HG03108 (cell line): ENCODE measurements at regions not wholly inside any gene's neighbourhood (a gene's known extent, or its start where the extent isn't known, plus 50 kb on each side); places are given as distances from the start of the nearest gene placed in this dataset.
"Not testable (repeated sequence)": the region's sequence is repeated elsewhere in the genome, so short reads cannot be mapped to it uniquely, and the experiment has no call there.

Source experiments
- ATAC-seq: cut with Tn5 transposase; IDR thresholded peaks from one replicate; pipeline ENCODE4 v1.9.1; 2021; ENCODE audit warnings: moderate library complexity; ENCODE audit not compliant: unreplicated experiment

DNA sequence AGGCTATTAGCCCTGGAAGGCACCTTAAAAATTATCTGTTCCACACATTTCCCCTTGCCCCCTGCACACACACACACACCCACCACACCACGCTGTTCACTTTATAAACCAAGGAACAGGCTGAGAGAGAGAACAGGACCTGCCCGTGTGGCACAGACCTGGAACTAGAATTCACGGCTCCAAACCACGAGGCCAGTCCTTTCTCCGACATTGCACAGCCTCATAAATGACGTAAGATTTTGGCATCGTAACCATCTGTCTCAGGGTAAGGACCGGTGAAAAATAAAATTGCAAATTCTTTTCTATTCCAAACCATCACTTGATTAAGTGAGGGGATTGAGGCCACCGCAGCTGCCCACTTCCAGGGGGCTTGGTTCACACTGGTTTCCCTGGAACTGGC lies 330.3 kb downstream of the BCOR start:
- no peak for ATAC-seq

DNA sequence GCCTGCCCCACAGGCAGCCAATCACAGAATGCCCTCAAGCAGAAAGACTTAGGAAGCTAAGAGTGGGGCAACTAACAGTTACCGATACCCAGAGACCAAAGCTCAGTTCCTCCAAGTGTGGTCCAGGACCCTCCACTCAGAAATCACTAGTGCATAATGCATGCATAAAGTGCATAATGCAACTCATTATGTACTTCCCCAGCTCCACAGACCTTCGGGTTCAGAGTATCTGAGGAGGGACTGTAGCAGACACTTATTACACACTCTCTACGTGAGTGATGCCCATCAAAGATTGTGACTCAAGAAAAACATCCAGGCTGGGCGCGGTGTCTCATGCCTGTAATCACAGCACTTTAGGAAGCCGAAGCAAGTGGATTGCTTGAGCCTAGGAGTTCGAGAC lies 328.0 kb downstream of the BCOR start:
- no peak for ATAC-seq

DNA sequence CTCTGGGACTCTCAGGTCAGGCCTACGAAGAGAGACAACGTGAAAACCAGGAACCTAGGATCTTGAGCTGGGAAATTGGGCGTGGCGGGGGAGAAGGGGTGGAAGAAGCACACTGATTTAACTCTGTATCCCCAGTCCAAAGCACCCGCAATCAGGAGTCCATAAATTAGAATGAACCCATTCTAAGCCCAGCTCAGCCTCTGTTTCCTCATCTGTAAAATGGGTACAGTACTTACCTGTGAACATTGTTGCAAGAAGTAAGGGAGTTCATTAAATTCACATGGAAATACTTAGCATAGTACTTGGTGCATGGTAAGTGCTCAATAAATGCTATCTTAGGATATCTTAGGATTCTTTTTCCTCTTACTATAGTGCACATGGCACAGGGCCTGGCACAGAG lies 326.7 kb downstream of the BCOR start:
- ATAC-seq, result no peak

DNA sequence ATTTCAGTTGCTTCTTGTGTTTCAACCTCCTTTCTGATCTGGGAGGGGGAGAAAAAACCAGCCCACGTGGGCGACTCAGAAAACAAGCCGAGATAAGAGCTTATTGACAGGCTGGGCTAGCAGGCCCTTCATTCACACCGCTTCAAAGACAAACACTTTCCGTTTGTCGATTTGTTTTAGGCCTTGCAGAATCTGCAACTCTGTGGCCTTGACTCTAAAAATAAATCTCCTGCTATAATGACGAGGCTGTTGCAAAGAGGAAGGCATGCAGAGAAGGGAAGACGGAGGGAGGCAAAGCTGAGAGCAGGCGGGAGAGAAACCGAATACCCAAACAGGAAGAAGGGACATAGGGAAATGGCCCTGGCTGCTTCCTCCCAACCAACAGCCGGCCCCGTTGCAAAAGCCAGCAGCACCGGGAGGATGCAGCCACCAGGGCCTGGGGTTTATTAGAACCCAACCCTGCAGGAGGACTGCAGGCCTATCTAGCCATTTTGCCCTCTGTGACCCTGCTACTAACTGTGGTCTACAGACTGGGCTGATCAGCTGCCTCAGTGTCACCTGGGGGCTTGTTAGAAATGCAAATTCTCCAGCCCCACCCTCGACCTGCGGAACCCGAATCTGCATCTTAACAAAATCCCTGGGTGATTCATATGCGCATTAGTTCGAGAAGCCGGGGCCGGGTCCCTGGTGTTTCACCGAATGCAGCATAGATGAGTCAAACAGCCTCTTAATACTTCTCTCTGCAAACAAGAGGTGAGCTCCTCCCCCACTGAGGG lies 325.5 kb downstream of the BCOR start:
- ATAC-seq, result no peak

DNA sequence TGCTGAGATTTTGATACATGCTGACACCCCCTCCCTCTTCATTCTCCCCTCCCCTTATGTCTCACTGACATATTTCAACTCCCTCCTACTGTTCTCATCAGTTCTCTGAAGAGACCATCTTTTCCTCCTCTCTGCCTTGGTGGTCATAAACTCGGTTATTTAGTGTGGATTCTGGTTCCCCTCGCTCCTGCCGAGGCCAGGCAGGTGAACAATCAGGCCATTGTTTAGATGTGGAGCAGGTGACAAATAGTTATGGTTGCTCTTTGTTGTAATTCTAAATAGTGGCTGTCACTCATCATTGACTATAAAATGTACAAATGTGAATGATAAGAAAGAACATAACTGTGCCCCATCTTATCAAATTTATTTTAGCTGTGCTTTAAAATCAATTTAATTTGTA lies 324.6 kb downstream of the BCOR start:
- no peak for ATAC-seq

DNA sequence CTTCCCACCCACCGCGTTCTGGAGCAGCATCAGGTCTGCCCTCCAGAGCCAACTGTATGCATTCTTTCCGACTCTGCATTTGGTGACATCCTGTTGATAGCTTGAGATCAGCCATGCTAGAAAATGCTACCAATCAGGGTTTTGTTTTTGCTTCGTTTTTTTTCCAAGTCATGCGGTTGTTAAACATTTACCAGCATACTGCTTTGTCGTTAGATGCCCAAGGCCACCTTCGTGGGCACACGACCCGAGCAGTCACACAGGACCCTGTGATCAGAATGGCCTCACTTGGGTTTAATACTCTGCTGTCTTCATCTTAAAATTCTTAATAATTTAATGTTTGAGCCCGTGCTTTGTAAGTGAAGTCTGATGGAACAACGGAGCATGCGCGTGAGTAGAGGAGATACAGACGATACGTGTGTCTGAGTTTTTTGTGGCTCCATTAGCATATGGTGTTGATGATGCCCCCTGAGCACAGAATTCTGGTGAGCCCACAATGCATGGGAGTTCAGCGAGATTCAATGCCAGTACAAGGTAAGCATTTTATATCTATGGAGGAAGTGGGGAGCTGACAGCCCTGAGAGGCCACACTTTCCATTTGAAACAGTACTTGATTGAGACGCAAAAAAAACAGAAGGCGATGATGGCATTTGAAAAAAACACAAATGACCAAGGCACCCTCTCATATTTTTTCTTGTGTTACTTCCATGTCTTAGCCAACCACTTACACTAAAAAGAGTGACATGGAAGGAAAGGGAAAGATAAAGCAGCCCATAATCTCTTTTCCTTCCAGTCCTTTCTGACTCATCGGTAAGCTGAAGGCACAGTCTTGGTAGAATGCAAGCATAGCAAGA lies 323.6 kb downstream of the BCOR start:
- no peak for ATAC-seq

DNA sequence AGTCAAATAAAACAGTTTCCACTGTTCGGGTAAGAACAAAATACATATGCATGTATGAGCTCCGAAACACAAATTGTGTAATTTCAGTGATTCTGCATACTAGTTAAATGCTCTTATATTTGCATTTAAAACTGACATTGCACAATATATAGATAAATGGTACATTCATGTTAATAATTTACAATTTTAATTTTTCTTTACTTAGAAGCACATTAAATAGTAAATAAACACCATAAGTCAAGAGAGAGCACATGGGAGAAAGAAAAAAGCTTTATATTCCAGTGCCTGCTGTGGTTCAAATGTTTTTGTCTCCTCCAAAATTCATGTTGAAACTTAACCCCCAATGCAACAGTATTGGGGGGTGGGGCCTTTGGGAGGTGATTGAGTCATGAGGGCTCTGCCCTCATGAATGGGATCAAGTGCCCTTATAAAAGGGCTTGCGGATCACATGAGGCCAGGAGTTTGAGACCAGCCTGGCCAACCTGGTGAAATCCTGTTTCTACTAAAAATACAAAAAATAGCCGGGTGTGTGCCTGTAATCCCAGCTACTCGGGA lies 322.9 kb downstream of the BCOR start:
- no peak for ATAC-seq

DNA sequence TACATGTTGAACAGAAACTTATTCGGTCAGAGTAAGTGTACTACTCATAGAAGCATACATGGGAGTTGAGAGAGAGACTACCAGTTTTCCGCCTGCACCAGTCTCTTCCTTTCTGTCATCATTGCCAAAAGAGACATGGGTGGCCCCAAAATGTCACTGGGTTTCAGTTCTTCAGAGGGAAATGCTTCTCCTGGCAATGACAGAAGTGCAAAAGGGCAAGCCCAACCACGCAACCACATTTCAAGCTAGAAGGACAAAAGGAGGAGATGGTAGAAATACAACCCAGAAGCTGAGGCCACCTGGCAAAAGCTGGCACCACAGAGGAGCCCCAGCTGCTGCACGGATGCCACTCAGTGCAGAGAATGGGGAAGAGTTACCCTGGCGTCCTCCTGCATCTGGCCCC lies 320.1 kb downstream of the BCOR start:
- no peak for ATAC-seq

DNA sequence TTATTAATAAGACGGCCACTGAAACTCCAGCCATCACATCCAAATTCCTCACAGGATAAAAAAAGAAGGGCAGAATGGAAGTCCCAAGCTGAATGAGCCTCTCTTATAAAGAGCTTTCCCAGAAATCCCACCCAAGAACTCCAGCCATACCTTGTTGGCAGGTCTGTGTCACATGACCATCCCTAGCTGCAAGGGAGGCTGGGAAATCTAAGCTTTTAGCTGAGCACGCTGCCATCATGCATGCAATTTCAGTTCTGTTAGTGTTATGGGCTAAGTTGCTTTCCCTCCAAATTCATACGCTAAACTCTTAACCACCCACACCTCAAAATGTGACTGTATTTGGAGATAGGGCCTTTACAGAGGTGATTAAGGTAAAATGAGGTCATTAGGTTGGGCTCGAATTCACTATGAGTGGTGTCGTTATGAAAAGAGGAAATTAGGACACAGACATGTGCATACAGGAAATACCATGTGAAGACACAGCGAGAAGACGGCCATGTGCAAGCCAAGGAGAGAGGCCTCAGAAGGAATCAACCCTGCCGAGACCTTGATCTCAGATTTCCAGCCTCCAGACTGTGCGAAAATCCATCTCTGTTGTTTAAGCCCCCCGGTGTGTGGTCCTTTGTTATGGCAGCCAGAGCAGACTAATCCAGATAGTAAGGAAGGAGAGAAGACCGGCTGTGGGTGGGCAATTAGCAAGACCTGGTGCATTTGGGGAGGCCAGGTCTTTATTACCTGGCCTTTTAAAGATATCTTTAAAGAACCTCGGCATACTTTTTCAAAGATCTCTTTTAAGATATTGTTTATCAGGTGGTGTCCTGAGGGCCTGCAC lies 317.6 kb downstream of the BCOR start:
- ATAC-seq, result no peak

DNA sequence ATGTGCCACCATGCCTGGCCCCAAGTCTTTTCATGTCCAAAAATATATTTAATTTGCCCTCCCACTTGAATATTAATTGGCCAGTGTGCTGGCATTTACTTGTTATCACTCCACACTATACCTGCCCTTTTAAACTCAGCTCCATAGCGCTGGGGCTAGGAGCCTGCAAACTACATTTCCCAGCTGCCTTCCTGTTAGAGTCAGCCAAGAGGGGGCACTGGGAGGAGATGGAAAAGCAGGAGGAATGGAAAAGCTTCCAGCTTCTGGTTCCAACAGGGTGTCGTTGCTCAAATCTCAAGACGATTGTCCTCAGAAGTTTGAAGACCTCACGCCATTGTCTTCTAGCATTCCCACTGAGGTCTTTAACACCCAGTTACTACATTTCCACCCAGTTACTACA lies 315.5 kb downstream of the BCOR start:
- no peak for ATAC-seq

DNA sequence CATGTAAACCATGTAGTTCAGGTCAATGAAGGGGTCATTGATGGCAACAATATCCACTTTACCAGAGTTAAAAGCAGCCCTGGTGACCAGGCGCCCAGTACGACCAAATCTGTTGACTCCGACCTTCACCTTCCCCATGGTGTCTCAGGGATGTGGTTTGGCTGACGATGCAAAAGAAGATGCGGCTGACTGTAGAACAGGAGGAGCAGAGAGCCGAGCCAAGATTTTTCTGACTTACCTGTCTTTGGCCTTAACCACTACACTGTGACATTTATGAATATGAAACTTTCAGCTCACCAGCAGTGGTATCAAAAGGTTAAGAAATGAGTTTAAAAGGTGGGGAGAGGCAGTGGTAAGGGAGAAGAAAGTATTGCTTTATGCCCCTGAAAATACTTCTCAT lies 309.8 kb downstream of the BCOR start:
- no peak for ATAC-seq

DNA sequence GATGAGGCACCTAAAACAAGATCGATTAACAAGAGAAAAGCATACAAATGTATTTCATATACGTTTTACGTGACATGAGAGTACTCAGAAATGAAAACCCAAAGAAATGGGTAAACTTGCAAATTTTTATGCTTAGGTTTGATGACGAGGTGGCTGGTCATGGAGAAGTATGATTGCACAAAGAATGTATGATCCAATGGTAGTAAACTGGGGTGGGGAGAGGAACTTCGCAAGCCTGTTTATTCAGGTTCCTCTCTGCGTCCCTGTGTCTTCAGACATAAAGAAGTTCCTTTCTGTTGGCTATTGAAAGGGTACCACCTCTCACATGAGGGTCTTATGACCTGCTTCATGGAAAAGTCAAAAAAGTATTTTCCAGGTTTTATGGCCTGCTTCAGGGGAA lies 309.2 kb downstream of the BCOR start:
- ATAC-seq, result no peak

DNA sequence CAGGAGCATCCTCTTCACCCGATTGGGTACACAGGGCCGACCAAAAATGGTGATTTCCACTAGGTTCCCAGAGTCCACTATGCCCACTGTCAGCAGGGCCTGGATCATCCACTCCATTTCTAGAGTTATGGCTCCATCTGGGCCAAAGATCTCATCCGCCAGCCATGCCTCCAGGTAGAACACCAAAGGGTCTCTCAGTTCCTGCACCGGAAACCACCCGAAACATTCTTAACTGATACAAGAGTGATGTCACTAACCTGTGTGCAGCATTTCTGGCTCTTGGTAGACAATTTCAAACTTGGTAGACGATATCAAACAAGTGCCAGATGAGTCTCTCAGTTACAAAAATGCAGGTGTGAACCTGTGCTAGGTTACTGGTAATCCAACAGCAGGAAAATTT lies 306.1 kb downstream of the BCOR start:
- ATAC-seq, result no peak

DNA sequence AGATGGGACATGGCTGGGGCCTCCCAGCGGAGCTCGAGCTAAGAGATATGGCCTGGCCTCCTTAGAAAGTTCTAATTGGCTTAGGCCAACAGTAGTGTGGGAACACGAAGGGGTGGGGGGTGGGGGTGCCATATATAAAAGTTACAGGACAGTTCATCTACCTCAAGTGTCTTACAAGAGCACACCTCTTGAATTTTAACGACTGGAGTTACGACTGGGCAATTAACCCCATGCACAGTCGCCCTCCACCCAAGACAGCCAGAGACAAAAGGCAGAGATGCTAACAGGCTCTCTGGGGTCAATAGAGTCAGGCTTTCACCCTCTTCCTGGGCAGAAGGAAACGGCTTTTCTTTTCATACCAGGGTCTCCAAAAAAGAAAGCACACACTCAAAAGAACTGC lies 302.2 kb downstream of the BCOR start:
- ATAC-seq, result no peak

DNA sequence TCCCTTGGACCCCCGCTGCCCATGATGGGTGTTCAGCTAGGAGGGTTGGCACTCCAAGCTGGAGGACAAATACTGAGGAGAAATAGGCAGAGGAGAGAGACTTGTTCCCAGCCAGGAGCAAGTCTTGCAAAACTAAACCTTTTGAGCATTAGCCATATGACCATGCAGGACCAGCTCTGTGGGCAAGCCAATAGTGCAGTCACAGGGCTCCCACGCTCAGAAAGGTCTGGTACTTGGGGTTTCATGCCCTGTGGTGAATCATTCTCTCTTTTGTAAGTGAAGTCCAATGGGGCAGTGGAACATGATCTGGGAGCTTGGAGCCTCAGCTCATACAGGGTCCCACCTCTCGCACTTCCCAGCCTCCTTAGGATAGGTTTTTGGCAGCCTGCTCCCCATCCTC lies 300.9 kb downstream of the BCOR start:
- ATAC-seq, result no peak

DNA sequence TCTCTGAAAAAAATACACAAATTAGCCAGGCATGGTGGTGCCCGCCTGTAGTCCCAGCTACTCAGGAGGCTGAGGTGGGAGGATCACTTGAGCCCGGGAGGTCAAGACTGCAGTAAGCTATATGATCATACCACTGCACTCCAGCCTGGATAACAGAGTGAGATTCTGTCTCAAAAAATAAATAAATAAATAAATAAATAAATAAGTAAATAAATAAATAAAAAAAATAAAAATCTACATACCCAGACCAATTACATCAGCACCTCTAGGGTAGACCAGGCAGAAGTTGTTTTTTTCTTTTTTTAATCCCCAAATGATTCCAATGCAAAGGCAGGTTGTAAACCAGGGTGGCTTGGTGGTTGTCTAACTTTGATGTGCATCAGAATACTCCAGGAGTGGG lies 299.3 kb downstream of the BCOR start:
- ATAC-seq, result not testable (repeated sequence)

DNA sequence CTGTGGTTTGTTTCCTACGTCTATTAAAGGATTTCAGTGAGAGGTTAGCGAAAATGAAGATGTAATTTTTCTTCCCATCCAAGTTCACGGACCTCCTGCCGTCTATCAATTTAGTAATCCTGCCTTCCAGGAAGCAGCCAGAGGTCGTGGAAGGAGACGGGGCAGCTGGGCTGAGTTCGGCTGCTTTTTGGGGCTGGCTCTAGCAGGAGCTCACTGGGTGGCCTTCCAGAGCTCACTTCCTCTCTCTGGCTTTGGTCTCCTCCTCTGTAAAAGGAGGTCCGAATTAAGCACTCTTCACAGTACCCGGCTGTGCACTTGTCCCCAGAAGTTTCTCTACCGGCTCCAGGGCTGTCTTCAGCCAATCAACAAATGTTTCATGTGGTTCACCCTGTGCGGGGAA lies 295.4 kb downstream of the BCOR start:
- no peak for ATAC-seq

DNA sequence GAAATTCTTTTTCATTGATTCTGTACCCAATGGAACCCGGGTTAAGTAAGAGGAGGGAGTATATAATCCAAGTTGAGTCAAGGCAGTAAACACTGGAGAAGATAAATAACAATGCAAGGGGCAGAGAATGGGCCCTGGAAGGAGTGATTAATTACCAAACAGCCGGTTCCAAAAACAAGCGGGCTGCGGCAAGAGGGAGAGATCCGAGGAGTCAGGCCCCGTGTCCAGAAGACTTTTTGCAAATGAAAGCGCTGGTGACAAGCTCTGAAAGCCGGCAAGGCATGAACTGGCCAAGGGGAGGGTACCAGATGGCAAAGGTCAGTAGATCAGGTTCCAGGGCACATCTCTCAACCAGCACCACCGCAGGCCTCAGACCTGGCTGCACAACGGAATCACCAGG lies 294.9 kb downstream of the BCOR start:
- no peak for ATAC-seq

DNA sequence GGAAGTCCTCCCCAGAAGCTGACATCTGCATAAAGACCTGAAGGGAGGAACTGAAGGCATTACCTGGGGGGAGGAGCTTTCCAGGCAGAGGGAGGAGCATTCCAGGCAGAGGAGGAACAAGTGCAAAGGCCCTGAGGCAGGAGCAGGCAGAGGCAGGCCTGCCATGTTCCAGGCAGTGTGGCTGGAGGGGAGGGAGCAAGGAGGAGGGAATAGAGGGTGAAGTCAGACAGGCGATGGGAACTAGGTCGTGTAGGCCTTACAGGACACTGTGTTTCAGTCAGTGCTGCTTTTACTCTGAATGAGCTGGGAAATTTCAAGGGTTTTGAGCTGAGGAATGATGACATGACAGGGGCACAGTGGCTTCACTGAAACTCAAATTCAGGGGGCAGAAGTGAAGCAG lies 292.7 kb downstream of the BCOR start:
- ATAC-seq, result no peak

DNA sequence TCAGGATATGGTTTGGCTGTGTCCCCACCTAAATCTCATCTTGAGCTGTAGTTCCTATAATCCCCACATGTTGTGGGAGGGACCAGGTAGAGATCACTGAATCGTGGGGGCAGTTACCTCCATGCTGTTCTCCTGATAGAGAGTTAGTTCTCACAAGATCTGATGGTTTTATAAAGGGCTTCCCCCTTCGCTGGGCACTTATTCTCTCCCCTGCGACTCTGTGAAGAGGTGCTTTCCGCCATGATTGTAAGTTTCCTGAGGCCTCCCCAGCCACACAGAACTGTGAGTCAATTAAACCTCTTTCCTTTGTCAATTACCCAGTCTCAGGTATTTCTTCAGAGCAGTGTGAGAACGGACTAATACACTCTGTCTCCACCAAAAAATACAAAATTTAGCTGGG lies 291.9 kb downstream of the BCOR start:
- ATAC-seq, result no peak

DNA sequence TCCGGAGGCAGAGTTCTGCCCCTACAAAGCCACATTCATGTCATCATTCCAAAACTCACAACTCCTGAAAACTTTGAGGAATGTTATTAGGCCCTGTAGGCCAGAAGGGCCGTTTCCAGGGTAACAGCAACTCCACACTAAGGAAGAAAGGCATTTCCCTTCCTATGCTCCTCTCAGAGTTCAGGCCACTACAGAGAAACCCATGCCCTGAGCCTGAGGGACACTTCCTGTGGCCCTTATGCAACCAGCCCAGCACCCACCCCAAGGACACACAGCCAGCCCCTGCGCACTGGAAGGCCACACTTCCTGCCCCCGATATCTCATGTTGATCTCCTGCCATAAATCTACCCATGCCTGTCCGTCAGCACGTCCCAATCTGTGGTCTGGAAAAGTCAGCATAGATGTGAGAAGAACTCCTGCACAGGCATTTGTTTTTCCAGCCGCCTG lies 289.3 kb downstream of the BCOR start:
- no peak for ATAC-seq
